ENCODE measurements at regions not wholly inside any gene's neighbourhood (a gene's known extent, or its start where the extent isn't known, plus 50 kb on each side); places are given as distances from the start of the nearest gene placed in this dataset.
"Not testable (repeated sequence)": the region's sequence is repeated elsewhere in the genome, so short reads cannot be mapped to it uniquely, and the experiment has no call there.

GRCh38 chr6:40868089-40868865 lies 170.7 kb downstream of the UNC5CL start:
- H3K27ac Mint-ChIP-seq; POLR2A ChIA-PET; H3K27ac ChIP-seq (ENCODE audit: low read depth, low read length); H3K4me3 ChIP-seq (ENCODE audit: low read length); H3K36me3 ChIP-seq (ENCODE audit: control insufficient read depth in 2 of 3, insufficient read depth in 3 of 3, low read length in 3 of 3); H3K4me3 Mint-ChIP-seq; ATAC-seq; DNase-seq; H3K27me3 ChIP-seq (ENCODE audit: control insufficient read depth in 2 of 2, insufficient read depth in 2 of 2, low read length in 2 of 2); H3K36me3 Mint-ChIP-seq; intact Hi-C loops (cut with micrococcal nuclease); H3K4me1 Mint-ChIP-seq; H3K4me1 ChIP-seq (ENCODE audit: control insufficient read depth in 2 of 2, insufficient read depth in 2 of 2, low read length in 2 of 2); H3K9me3 ChIP-seq (ENCODE audit: control insufficient read depth in 2 of 3, low read length in 3 of 3); H3K9me3 Mint-ChIP-seq: not testable (repeated sequence)
- CTCF ChIA-PET = interaction anchor here (0.5 kb wide), 1 partner anchor 1004 kb away, joined by 3 read pairs; no protein-coding TSS in a partner anchor
- peaks cover 0 to 11% (median 5%) of the 10 kb centered on the region in 5 donors for H3K27me3 Mint-ChIP-seq

- H3K4me1 ChIP-seq (ENCODE audit: control insufficient read depth in 2 of 2, insufficient read depth in 2 of 2, low read length in 2 of 2); ATAC-seq; H3K9me3 ChIP-seq (ENCODE audit: control insufficient read depth in 2 of 3, low read length in 3 of 3); H3K27me3 Mint-ChIP-seq; H3K36me3 ChIP-seq (ENCODE audit: control insufficient read depth in 2 of 3, insufficient read depth in 3 of 3, low read length in 3 of 3); H3K9me3 Mint-ChIP-seq; intact Hi-C loops (cut with micrococcal nuclease); H3K27me3 ChIP-seq (ENCODE audit: control insufficient read depth in 2 of 2, insufficient read depth in 2 of 2, low read length in 2 of 2); H3K27ac Mint-ChIP-seq; H3K4me1 Mint-ChIP-seq; H3K27ac ChIP-seq (ENCODE audit: low read depth, low read length); H3K4me3 Mint-ChIP-seq; H3K36me3 Mint-ChIP-seq; POLR2A ChIA-PET; H3K4me3 ChIP-seq (ENCODE audit: low read length); CTCF ChIA-PET; DNase-seq: not testable (repeated sequence)
Observed at GRCh38 chr6:40867527-40867926, 171.5 kb downstream of the UNC5CL start.

- H3K27ac Mint-ChIP-seq; DNase-seq; H3K36me3 Mint-ChIP-seq; H3K9me3 ChIP-seq (ENCODE audit: control insufficient read depth in 2 of 3, low read length in 3 of 3); H3K27me3 Mint-ChIP-seq; H3K9me3 Mint-ChIP-seq; intact Hi-C loops (cut with micrococcal nuclease); H3K36me3 ChIP-seq (ENCODE audit: control insufficient read depth in 2 of 3, insufficient read depth in 3 of 3, low read length in 3 of 3); H3K27ac ChIP-seq (ENCODE audit: low read depth, low read length); H3K4me1 Mint-ChIP-seq; H3K4me1 ChIP-seq (ENCODE audit: control insufficient read depth in 2 of 2, insufficient read depth in 2 of 2, low read length in 2 of 2); POLR2A ChIA-PET; H3K4me3 ChIP-seq (ENCODE audit: low read length); ATAC-seq; H3K4me3 Mint-ChIP-seq; H3K27me3 ChIP-seq (ENCODE audit: control insufficient read depth in 2 of 2, insufficient read depth in 2 of 2, low read length in 2 of 2); CTCF ChIA-PET: not testable (repeated sequence)
Observed at GRCh38 chr6:40865259-40865658, 173.8 kb downstream of the UNC5CL start.

GRCh38 chr6:40860443-40860842 lies 178.6 kb downstream of the UNC5CL start:
- peaks cover 0 to 7% (median 0%) of the 10 kb centered on the region in 11 donors for H3K9me3 Mint-ChIP-seq
- no peaks in the 10 kb centered on the region for H3K36me3 Mint-ChIP-seq
- ChIA-PET POLR2A (no interaction called here), CTCF (no interaction called here)
- H3K4me1 Mint-ChIP-seq = no peaks in the 10 kb centered on the region
- no peaks in the 10 kb centered on the region for H3K4me1 ChIP-seq (ENCODE audit: control insufficient read depth in 2 of 2, insufficient read depth in 2 of 2, low read length in 2 of 2)
- H3K27me3 Mint-ChIP-seq = peaks cover 0 to 13% (median 6%) of the 10 kb centered on the region in 5 donors
- no peak for ATAC-seq
- H3K4me3 Mint-ChIP-seq = no peak overlapping the region
- no peak overlapping the region for H3K27ac Mint-ChIP-seq
- H3K27me3 ChIP-seq (ENCODE audit: control insufficient read depth in 2 of 2, insufficient read depth in 2 of 2, low read length in 2 of 2) = no peaks in the 10 kb centered on the region
- no peak overlapping the region for H3K27ac ChIP-seq (ENCODE audit: low read depth, low read length)
- H3K4me3 ChIP-seq (ENCODE audit: low read length) = no peak overlapping the region
- DNase-seq = no peak
- no peaks in the 10 kb centered on the region for H3K36me3 ChIP-seq (ENCODE audit: control insufficient read depth in 2 of 3, insufficient read depth in 3 of 3, low read length in 3 of 3)
- intact Hi-C loops (cut with micrococcal nuclease) = no loop called here
- no peaks in the 10 kb centered on the region for H3K9me3 ChIP-seq (ENCODE audit: control insufficient read depth in 2 of 3, low read length in 3 of 3)

- Histone ChIP-seq H3K27me3 (ENCODE audit: control insufficient read depth in 2 of 2, insufficient read depth in 2 of 2, low read length in 2 of 2) (no peaks in the 10 kb centered on the region), H3K27ac (ENCODE audit: low read depth, low read length) (no peak overlapping the region), H3K4me3 (ENCODE audit: low read length) (no peak overlapping the region), H3K36me3 (ENCODE audit: control insufficient read depth in 2 of 3, insufficient read depth in 3 of 3, low read length in 3 of 3) (no peaks in the 10 kb centered on the region), H3K9me3 (ENCODE audit: control insufficient read depth in 2 of 3, low read length in 3 of 3) (no peaks in the 10 kb centered on the region), H3K4me1 (ENCODE audit: control insufficient read depth in 2 of 2, insufficient read depth in 2 of 2, low read length in 2 of 2) (no peaks in the 10 kb centered on the region)
- intact Hi-C loops (cut with micrococcal nuclease) = no loop called here
- POLR2A ChIA-PET = no interaction called here
- Mint-ChIP-seq H3K27ac (no peak overlapping the region), H3K36me3 (peaks cover 0 to 3% (median 0%) of the 10 kb centered on the region in 5 donors), H3K4me3 (no peak overlapping the region), H3K27me3 (peaks cover 0 to 13% (median 6%) of the 10 kb centered on the region in 5 donors), H3K9me3 (peaks cover 0 to 7% (median 0%) of the 10 kb centered on the region in 11 donors), H3K4me1 (peaks cover 0 to 12% (median 4%) of the 10 kb centered on the region in 7 donors)
- CTCF ChIA-PET = no interaction called here
- DNase-seq (no peak), ATAC-seq (no peak)
Observed at GRCh38 chr6:40856271-40856670, 182.8 kb downstream of the UNC5CL start.

- H3K4me1 Mint-ChIP-seq = peaks cover 0 to 12% (median 4%) of the 10 kb centered on the region in 7 donors
- ATAC-seq = no peak
- H3K4me1 ChIP-seq (ENCODE audit: control insufficient read depth in 2 of 2, insufficient read depth in 2 of 2, low read length in 2 of 2) = no peaks in the 10 kb centered on the region
Observed at GRCh38 chr6:40855168-40855880, 183.7 kb downstream of the UNC5CL start.

More at GRCh38 chr6:40855168-40855880, 183.7 kb downstream of the UNC5CL start:
- Mint-ChIP-seq H3K4me3 (no peak overlapping the region), H3K27ac (no peak overlapping the region), H3K27me3 (peaks cover 0 to 13% (median 6%) of the 10 kb centered on the region in 5 donors), H3K9me3 (peaks cover 0 to 7% (median 0%) of the 10 kb centered on the region in 11 donors), H3K36me3 (peaks cover 0 to 3% (median 0%) of the 10 kb centered on the region in 5 donors)
- ChIA-PET POLR2A (no interaction called here), CTCF (no interaction called here)
- H3K27me3 ChIP-seq (ENCODE audit: control insufficient read depth in 2 of 2, insufficient read depth in 2 of 2, low read length in 2 of 2) = no peaks in the 10 kb centered on the region
- intact Hi-C loops (cut with micrococcal nuclease) = no loop called here
- no peak overlapping the region for H3K27ac ChIP-seq (ENCODE audit: low read depth, low read length)
- no peaks in the 10 kb centered on the region for H3K36me3 ChIP-seq (ENCODE audit: control insufficient read depth in 2 of 3, insufficient read depth in 3 of 3, low read length in 3 of 3)
- H3K4me3 ChIP-seq (ENCODE audit: low read length) = no peak overlapping the region
- no peaks in the 10 kb centered on the region for H3K9me3 ChIP-seq (ENCODE audit: control insufficient read depth in 2 of 3, low read length in 3 of 3)
- DNase-seq = no peak

All from naive thymus-derived CD4-positive, alpha-beta T cell (primary cell).